MM.1S (cell line): ENCODE measurements at regions not wholly inside any gene's neighbourhood (a gene's known extent, or its start where the extent isn't known, plus 50 kb on each side); places are given as distances from the start of the nearest gene placed in this dataset.

Experiments
- DNase-seq: peaks from one replicate; pipeline ENCODE4 v3.0.0-alpha.2; 2015
- H2AFZ ChIP-seq: fragments of 300-600 bp; sonication (generic); 2 replicates; pipeline ENCODE4 v1.6.0; 2016; ENCODE audit warnings: antibody characterized with exemption, low read length
- H3F3A ChIP-seq: fragments of 300-600 bp; sonication (generic); 2 replicates; pipeline ENCODE4 v1.6.1; 2016; ENCODE audit warnings: mild to moderate bottlenecking, antibody characterized with exemption, low read length, moderate library complexity, mixed read lengths; ENCODE audit not compliant: insufficient read depth
- H3K27ac ChIP-seq: fragments of 300-600 bp; sonication (generic); 2 replicates; pipeline ENCODE4 v1.5.1; 2016; ENCODE audit warnings: mild to moderate bottlenecking, low read length
- H3K27me3 ChIP-seq: fragments of 300-600 bp; sonication (generic); replicated peaks from 2 replicates; pipeline ENCODE4 v1.6.0; 2016; ENCODE audit warnings: low read length; ENCODE audit not compliant: insufficient read depth
- H3K36me3 ChIP-seq: fragments of 300-600 bp; sonication (generic); replicated peaks from 2 replicates; pipeline ENCODE4 v1.6.1; 2016; ENCODE audit warnings: mild to moderate bottlenecking, low read length, mixed read lengths; ENCODE audit not compliant: insufficient read depth
- H3K4me1 ChIP-seq: fragments of 300-600 bp; sonication (generic); 2 replicates; pipeline ENCODE4 v1.6.1; 2016; ENCODE audit warnings: low read length, mixed read lengths
- H3K4me2 ChIP-seq: fragments of 300-600 bp; sonication (generic); 2 replicates; pipeline ENCODE4 v1.6.0; 2016; ENCODE audit warnings: low read depth, low read length
- H3K4me3 ChIP-seq: fragments of 300-600 bp; sonication (generic); 2 replicates; pipeline ENCODE4 v1.5.1; 2016; ENCODE audit warnings: low read length, mixed read lengths
- H3K79me2 ChIP-seq: fragments of 300-600 bp; sonication (generic); 2 replicates; pipeline ENCODE4 v1.6.1; 2016; ENCODE audit warnings: mixed run types, low read length, mixed read lengths
- H3K9ac ChIP-seq: fragments of 300-600 bp; sonication (generic); 2 replicates; pipeline ENCODE4 v1.6.1; 2016; ENCODE audit warnings: low read length, mixed read lengths
- H3K9me2 ChIP-seq: fragments of 300-600 bp; sonication (generic); replicated peaks from 2 replicates; pipeline ENCODE4 v1.6.1; 2016; ENCODE audit warnings: mild to moderate bottlenecking, low read length, mixed read lengths; ENCODE audit not compliant: insufficient read depth
- H3K9me3 ChIP-seq: fragments of 300-600 bp; sonication (generic); replicated peaks from 2 replicates; pipeline ENCODE4 v1.6.1; 2016; ENCODE audit warnings: mild to moderate bottlenecking, low read length, mixed read lengths; ENCODE audit not compliant: insufficient read depth
- H4K20me1 ChIP-seq: fragments of 300-600 bp; sonication (generic); 2 replicates; pipeline ENCODE4 v1.6.1; 2016; ENCODE audit warnings: mild to moderate bottlenecking, low read length, moderate library complexity, mixed read lengths; ENCODE audit not compliant: insufficient read depth
- CTCF ChIP-seq: fragments of 300-600 bp; sonication (generic); IDR thresholded peaks from 2 replicates; pipeline ENCODE4 v1.5.1; 2016; ENCODE audit warnings: antibody characterized with exemption, low read length, mixed read lengths
- EZH2 ChIP-seq: fragments of 300-600 bp; sonication (generic); optimal IDR thresholded peaks from 2 replicates; pipeline ENCODE3; 2017; ENCODE audit warnings: low read depth, mild to moderate bottlenecking, antibody characterized with exemption, low read length, mixed read lengths
- EZH2phosphoT487 ChIP-seq: fragments of 300-600 bp; sonication (generic); IDR thresholded peaks from 2 replicates; pipeline ENCODE4 v1.6.1; 2018; ENCODE audit warnings: antibody characterized with exemption, low read length

GRCh38 chr17:71453876-71454422, 666.9 kb upstream of the SOX9 start:
- Histone ChIP-seq H3F3A (no peaks in the 10 kb centered on the region), H2AFZ (no peak overlapping the region), H4K20me1 (no peaks in the 10 kb centered on the region), H3K9me2 (no peaks in the 10 kb centered on the region; the same call in 1 of the 2 replicates), H3K79me2 (no peaks in the 10 kb centered on the region), H3K27me3 (no peaks in the 10 kb centered on the region), H3K9me3 (no peaks in the 10 kb centered on the region; the same call in 1 of the 2 replicates), H3K4me3 (no peak overlapping the region), H3K27ac (no peak overlapping the region), H3K9ac (no peak overlapping the region), H3K36me3 (no peaks in the 10 kb centered on the region), H3K4me1 (no peaks in the 10 kb centered on the region), H3K4me2 (no peak overlapping the region)
- DNase-seq = no peak
- TF ChIP-seq EZH2 (no peak), CTCF (no peak), EZH2phosphoT487 (no peak)

GRCh38 chr17:71455219-71455618, 665.6 kb upstream of the SOX9 start:
- TF ChIP-seq CTCF = no peak
- TF ChIP-seq EZH2 = no peak
- no peak for TF ChIP-seq EZH2phosphoT487
- H3K4me3 ChIP-seq = no peak overlapping the region
- H4K20me1 ChIP-seq = no peaks in the 10 kb centered on the region
- no peaks in the 10 kb centered on the region; the same call in 1 of the 2 replicates for H3K9me3 ChIP-seq
- no peaks in the 10 kb centered on the region for H3K27me3 ChIP-seq
- H2AFZ ChIP-seq = no peak overlapping the region
- no peaks in the 10 kb centered on the region; the same call in 1 of the 2 replicates for H3K9me2 ChIP-seq
- no peak overlapping the region for H3K27ac ChIP-seq
- DNase-seq = no peak
- no peaks in the 10 kb centered on the region for H3K79me2 ChIP-seq
- H3F3A ChIP-seq = no peaks in the 10 kb centered on the region
- no peak overlapping the region for H3K9ac ChIP-seq
- no peak overlapping the region for H3K4me2 ChIP-seq
- H3K36me3 ChIP-seq = no peaks in the 10 kb centered on the region
- no peaks in the 10 kb centered on the region for H3K4me1 ChIP-seq

- Histone ChIP-seq H3F3A (no peaks in the 10 kb centered on the region), H3K9me2 (no peaks in the 10 kb centered on the region; the same call in 1 of the 2 replicates), H3K36me3 (no peaks in the 10 kb centered on the region), H3K4me2 (no peak overlapping the region), H3K79me2 (no peaks in the 10 kb centered on the region), H3K27ac (no peak overlapping the region), H3K9ac (no peak overlapping the region), H3K27me3 (no peaks in the 10 kb centered on the region), H2AFZ (no peak overlapping the region), H3K4me3 (no peak overlapping the region), H3K4me1 (no peaks in the 10 kb centered on the region), H3K9me3 (no peaks in the 10 kb centered on the region; the same call in 1 of the 2 replicates), H4K20me1 (no peaks in the 10 kb centered on the region)
- no peak for DNase-seq
- TF ChIP-seq CTCF (no peak), EZH2 (no peak), EZH2phosphoT487 (no peak)
These were observed 662.5 kb upstream of the SOX9 start for GRCh38 chr17:71458322-71458721.
